Hematopoietic multipotent progenitor cell treated with erythropoietin and hydrocortisone succinate and interleukin-3 and kit ligand, for 8 days (in vitro differentiated cells): ENCODE measurements at regions not wholly inside any gene's neighbourhood (a gene's known extent, or its start where the extent isn't known, plus 50 kb on each side); places are given as distances from the start of the nearest gene placed in this dataset.
A peak's percentile ranks its signal among the peaks of the same experiment; 100 is the strongest.

Experiments used
- DNase-seq: peaks from one replicate; pipeline ENCODE4 v3.0.0-alpha.2; 2015

GRCh38 chr3:72295276-72295961 lies 510.5 kb upstream of the PROK2 start:
- DNase-seq = no peak

GRCh38 chr3:72290859-72291638 lies 506.1 kb upstream of the PROK2 start:
- DNase-seq = peak; percentile 39

GRCh38 chr3:72289692-72290071 lies 504.7 kb upstream of the PROK2 start:
- DNase-seq = peak; percentile 88

- DNase-seq = peak; percentile 99
Observed at GRCh38 chr3:72288955-72289691, 504.2 kb upstream of the PROK2 start.

- no peak for DNase-seq
Observed at GRCh38 chr3:72287956-72288355, 503.0 kb upstream of the PROK2 start.

- no peak for DNase-seq
Observed at GRCh38 chr3:72285502-72285901, 500.6 kb upstream of the PROK2 start.

- no peak for DNase-seq
Observed at GRCh38 chr3:72284471-72284870, 499.5 kb upstream of the PROK2 start.

- no peak for DNase-seq
Observed at GRCh38 chr3:72282918-72283317, 498.0 kb upstream of the PROK2 start.

- no peak for DNase-seq
Observed at GRCh38 chr3:72281551-72281950, 496.6 kb upstream of the PROK2 start.

GRCh38 chr3:72280876-72281275 lies 495.9 kb upstream of the PROK2 start:
- DNase-seq = peak; percentile 52

- no peak for DNase-seq
Observed at GRCh38 chr3:72279631-72280041, 494.7 kb upstream of the PROK2 start.

- DNase-seq = no peak
Observed at GRCh38 chr3:72279068-72279604, 494.2 kb upstream of the PROK2 start.

- no peak for DNase-seq
Observed at GRCh38 chr3:72278349-72279067, 493.6 kb upstream of the PROK2 start.

GRCh38 chr3:72277710-72278109 lies 492.8 kb upstream of the PROK2 start:
- no peak for DNase-seq

GRCh38 chr3:72276806-72277205 lies 491.9 kb upstream of the PROK2 start:
- DNase-seq = no peak

- DNase-seq = no peak
Observed at GRCh38 chr3:72275331-72275751, 490.4 kb upstream of the PROK2 start.

GRCh38 chr3:72274493-72275330 lies 489.8 kb upstream of the PROK2 start:
- peak; percentile 42 for DNase-seq

GRCh38 chr3:72273615-72274014 lies 488.7 kb upstream of the PROK2 start:
- no peak for DNase-seq

GRCh38 chr3:72272356-72272755 lies 487.4 kb upstream of the PROK2 start:
- no peak for DNase-seq

- DNase-seq = no peak
Observed at GRCh38 chr3:72271923-72272322, 487.0 kb upstream of the PROK2 start.

GRCh38 chr3:72271216-72271615 lies 486.3 kb upstream of the PROK2 start:
- no peak for DNase-seq

- no peak for DNase-seq
Observed at GRCh38 chr3:72270730-72271129, 485.8 kb upstream of the PROK2 start.
